Breast epithelium (tissue), 3 donors: ENCODE measurements at regions not wholly inside any gene's neighbourhood (a gene's known extent, or its start where the extent isn't known, plus 50 kb on each side); places are given as distances from the start of the nearest gene placed in this dataset.

Experiments used
- POLR2A ChIP-seq: fragments of 450-650 bp; IDR thresholded peaks from one replicate; pipeline ENCODE4 v1.6.1; 2016; ENCODE audit warnings: antibody characterized with exemption, mild to moderate bottlenecking, moderate library complexity
- POLR2AphosphoS5 ChIP-seq, 3 donors: sonication (generic); formaldehyde crosslinking; IDR thresholded peaks; one replicate each; pipeline ENCODE4 v1.6.1; 2017; ENCODE audit warnings: antibody characterized with exemption in 3 of 3
- TF ChIP-seq, protein P1 (sequence below), 3 donors: fragments of 450-650 bp; IDR thresholded peaks; one replicate each; pipeline ENCODE4 v1.5.1; 2016 to 2017; ENCODE audit warnings: antibody characterized with exemption in 3 of 3, mild to moderate bottlenecking in 3 of 3, moderate library complexity in 3 of 3

- TF ChIP-seq, protein P1, sequence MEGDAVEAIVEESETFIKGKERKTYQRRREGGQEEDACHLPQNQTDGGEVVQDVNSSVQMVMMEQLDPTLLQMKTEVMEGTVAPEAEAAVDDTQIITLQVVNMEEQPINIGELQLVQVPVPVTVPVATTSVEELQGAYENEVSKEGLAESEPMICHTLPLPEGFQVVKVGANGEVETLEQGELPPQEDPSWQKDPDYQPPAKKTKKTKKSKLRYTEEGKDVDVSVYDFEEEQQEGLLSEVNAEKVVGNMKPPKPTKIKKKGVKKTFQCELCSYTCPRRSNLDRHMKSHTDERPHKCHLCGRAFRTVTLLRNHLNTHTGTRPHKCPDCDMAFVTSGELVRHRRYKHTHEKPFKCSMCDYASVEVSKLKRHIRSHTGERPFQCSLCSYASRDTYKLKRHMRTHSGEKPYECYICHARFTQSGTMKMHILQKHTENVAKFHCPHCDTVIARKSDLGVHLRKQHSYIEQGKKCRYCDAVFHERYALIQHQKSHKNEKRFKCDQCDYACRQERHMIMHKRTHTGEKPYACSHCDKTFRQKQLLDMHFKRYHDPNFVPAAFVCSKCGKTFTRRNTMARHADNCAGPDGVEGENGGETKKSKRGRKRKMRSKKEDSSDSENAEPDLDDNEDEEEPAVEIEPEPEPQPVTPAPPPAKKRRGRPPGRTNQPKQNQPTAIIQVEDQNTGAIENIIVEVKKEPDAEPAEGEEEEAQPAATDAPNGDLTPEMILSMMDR (IDR thresholded peaks at IDR 0.05) = no peak
- no peak for TF ChIP-seq POLR2A
- no peak for TF ChIP-seq POLR2AphosphoS5 (IDR thresholded peaks at IDR 0.05)
Observed at GRCh38 chr13:67961331-67961730, 731.2 kb upstream of the PCDH9 start.
